ENCODE measurements at regions not wholly inside any gene's neighbourhood (a gene's known extent, or its start where the extent isn't known, plus 50 kb on each side); places are given as distances from the start of the nearest gene placed in this dataset.
"Not testable (repeated sequence)": the region's sequence is repeated elsewhere in the genome, so short reads cannot be mapped to it uniquely, and the experiment has no call there.

DNA sequence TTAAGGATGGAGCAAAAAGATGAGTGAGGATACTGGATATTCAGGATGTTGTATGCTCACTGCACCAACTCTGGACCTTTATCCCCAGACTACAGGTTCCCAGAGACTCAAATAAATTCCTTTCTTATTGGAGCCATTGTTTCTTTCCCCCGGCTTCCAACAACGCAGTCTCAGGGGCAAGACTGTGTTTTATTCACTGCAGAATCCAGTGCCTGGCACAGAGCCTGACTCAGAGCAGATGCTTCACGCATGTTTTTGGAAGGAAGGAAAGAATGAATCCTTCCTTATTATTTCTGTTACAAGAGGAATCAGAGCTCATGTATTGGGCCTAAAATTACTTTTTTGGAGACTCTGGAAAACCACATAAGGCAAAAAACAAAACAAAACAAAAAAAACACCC, 96.0 kb upstream of the VGLL4 start:
- no peak for DNase-seq

DNA sequence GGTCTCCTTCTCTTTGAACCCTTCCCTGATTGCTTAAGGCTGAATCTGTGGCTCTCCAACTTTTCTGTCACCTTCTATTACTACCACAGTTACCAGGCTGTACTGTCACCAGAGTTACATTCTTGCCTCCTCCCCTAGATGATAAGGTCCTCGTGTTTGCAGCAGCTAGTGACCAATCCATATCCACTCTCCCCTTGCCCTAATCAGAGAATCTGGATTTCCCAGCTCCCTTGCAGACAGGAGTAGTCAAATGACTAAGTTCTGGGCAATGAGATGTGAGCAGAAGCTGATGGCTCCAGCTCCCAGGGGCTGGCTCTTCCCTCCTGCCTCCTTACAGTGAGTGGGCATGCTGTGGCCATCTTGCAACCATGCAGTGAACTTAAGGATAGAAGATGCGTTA, 95.4 kb upstream of the VGLL4 start:
- no peak for DNase-seq

DNA sequence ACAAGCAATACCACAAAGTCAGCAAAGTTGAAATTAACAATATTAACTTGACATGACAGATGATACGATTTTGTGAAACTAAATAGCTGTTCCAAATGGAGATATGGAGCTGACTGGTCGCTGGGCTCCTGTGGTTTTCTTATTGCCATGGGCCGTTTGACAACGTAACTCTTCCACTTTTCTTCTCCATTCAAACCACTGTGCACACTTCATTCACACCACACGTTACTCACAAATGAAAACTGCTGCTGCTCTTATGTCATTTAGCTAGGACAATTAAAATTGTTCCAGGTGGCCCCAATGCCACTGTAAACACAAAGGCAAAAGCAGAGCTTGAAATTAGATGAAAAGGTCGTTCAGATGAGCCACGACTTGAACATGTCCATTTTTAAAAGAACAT, 94.0 kb upstream of the VGLL4 start:
- no peak for DNase-seq

DNA sequence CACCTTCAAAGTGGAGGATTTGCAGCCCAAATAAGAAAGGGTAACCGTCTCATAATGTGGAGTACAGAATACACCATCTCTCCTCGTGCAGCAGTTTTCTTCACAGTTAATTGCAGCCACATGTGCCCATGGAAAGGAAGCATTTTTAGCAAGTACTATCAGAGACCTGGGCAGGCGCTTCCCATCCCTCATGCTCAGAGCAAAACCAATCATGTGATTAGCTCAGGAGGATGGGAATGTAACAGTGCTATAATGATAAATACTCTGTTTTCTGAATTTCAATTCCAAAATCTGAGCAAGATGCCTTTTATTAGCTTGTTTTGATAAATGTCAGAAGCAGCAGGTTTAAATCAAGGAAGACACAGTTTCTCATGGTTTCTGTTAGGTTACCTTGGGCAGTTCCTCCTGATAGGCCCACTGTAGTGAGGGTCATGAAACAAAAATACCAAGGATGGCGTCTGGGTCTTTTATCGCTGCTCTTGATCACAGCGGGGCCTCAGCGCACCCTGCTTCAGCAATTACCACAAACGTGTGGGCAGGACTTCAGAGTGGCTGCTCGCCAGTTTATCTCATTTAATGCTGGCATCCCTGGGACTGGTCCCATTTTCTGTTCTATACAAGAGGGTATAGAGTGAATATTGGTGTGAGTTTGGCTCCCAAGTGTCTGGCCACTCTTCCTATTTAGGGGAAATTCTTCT, 92.6 kb upstream of the VGLL4 start:
- DNase-seq: no peak

DNA sequence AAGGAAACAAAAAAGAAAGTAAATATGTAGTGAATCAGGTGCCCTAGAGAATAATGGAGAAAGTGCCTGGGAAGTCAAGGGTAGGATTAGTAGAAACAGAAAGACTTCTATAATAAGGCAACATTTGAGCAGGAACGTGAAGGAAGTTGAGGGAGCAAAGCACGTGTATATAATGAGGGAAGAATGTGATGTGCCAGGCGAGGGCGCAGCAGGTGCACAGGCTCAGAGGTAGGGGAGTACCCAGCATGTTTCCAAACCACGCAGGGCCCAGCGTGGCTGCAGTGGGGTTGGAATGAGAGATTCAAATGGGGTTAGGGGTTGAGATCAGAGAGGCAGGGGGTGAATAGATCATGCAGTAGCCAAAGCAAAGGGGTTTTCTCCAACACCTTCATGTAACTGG, 91.9 kb upstream of the VGLL4 start:
- no peak for DNase-seq

- not testable (repeated sequence) for DNase-seq
These were observed 91.4 kb upstream of the VGLL4 start for GRCh38 chr3:11735111-11735510.

GRCh38 chr3:11733914-11734313, 90.2 kb upstream of the VGLL4 start:
- DNase-seq: no peak

GRCh38 chr3:11727207-11727606, 83.5 kb upstream of the VGLL4 start:
- DNase-seq: no peak

DNA sequence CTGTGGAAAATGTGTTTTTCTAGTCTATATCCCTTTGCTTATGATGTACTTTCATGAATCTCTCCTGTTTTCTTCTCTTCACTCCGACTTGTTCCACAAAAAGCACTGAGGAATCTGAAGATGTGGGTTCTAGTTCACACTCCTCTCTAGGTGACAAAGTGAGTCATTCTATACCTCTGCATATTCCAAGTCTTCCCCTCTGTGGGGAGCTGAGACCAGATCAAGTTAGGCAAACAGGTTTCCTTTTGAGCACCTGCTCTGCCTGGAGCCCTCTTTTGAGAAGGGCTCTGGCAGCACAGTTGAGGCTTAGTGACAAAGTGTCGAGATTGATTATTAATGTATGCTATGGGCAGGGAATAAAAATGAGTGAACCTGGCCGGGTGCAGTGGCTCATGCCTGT, 82.4 kb upstream of the VGLL4 start:
- no peak for DNase-seq

- not testable (repeated sequence) for DNase-seq
These were observed 81.6 kb upstream of the VGLL4 start for GRCh38 chr3:11725340-11725641.

- DNase-seq: no peak
These were observed 81.1 kb upstream of the VGLL4 start for GRCh38 chr3:11724615-11725339.

GRCh38 chr3:11721479-11721878, 77.8 kb upstream of the VGLL4 start:
- DNase-seq: no peak

DNA sequence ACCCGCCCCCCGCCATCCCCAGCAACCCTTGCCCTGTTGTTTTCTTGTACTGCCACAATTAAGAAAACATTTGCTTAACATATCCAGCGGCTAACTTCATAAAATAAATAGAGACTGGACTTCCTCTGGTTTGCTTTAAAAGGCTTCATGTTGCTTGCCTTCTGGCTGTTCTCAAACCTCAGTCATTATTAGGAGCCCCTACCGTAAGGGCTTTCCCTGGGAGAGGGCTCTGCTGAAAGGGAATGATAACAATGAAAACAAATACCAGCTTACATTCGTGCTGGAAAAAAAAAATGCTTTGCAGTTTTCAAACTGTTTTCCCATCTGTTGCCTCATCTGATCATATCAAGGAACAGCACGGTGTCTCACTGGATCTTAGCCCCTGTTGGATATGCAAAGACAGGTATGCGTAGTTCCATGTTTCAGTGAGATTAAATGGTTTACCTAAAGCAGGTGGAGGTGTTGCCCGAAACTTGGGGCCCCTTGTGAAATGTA, 77.2 kb upstream of the VGLL4 start:
- DNase-seq: peak; percentile 29

GRCh38 chr3:11720304-11720898, 76.7 kb upstream of the VGLL4 start:
- peak; percentile 80 for DNase-seq

DNA sequence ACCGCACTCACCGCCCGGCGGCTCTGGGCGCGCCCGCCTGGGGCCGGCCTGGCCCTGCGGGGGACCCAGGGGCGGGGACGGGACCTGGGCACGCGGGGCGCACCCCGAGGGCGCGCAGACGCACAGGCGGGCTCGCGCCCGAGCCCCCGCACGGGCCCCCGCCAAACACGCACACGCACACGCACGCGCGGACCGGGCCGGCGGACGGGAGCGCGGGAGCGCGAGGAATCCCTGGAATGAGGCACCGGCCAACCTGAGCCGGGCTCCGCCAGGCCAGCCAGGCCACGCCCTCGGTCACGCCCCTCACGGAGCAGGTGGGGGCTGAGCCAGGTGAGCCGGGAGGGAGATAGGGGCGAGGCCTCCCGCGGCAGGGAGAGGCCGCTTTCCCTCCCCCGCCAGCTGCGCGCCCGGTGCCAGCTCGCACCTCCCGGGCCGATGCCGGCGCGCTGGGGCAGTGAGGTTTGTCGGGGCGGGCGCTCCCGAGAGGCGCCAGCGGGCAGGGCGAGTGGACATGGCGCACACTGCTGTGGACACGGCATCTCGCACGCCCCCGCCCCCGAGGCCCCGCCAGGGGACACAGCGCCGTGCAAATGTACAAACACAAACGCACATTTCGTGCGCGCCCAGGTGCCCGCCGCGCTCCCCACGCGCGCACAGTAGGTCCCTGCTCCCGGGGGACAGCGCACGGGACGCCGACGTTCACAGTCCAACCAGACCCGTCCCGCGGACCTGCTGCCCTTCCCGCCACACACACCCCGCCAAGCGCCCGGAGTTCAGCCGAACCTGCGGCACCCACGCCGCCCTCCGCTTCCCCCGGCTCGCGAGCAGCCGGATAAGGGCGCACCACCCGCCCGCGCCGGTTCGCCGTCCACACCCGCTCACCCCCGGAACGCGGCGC, 75.9 kb upstream of the VGLL4 start:
- peak; percentile 87 for DNase-seq

GRCh38 chr3:11718637-11719405, 75.1 kb upstream of the VGLL4 start:
- DNase-seq: peak; percentile 63

GRCh38 chr3:11717768-11718636, 74.3 kb upstream of the VGLL4 start:
- DNase-seq: peak; percentile 35

DNA sequence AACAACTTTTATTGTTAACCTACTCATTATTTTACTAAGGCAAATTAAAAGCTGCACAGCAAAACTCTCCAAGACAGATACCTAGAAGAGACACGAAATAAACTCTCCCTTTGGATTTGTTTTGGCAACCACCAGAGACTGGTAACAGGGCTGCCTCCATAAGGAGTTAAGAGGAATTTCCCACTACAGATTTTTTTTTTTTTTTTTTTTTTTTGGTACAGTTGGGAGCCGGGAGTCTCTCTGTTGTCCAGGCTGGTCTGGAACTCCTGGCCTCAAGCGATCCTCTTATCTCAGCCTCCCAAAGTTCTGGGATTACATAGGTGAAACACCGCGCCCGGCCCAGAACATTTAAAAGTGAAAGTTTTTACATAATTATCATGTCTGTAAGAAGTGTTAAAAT, 73.6 kb upstream of the VGLL4 start:
- no peak for DNase-seq

DNA sequence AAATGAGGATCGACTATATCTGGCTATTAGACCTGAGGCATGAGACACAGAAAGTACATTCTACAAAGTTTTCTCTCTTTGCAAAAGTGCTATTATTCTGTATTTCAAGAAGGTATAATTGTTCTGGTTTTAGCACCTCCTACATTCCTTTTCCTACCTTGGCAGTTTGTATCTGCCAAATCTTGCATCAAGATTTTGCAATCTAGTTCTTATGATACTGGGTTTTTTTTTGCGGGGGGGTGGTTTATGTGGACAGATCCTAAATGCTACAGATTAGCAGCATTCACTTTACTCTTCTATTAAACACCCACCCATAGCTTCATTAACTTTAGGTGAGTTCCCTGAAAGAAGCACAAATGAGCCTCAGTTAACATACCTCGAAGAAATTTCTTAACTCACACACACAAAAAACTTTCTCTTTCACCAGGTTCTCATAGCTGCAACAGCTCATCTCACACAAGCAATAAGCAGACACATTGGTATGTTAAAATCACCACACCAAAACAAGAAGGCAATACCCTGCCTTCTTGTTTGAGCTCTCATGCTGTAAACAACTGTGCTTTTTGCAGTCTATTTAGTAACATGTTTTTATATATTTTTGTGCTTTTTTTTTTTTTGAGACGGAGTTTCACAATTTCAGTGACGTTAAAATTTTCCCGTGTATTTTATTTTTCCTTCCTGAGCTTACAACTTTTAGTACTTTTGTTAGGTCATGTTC, 73.0 kb upstream of the VGLL4 start:
- no peak for DNase-seq

DNA sequence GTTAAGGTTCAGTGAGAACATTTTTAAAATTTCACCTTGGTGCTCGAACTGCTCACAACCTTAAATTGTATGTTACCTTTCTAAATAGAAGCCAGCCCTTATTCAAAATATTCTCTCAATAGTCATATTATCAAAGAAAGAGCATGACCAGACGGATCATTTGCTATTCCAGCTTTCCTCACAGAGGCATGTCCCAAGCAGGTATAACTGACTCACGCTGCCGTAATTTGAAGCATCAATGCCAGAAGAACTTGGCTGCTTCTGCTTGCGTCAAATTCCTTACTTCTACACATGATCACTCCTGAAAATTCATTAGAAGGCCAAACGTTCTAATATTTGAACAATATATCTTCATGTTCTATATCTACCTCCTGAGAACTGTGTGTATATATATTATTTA, 69.5 kb upstream of the VGLL4 start:
- no peak for DNase-seq

- DNase-seq: no peak
These were observed 68.9 kb upstream of the VGLL4 start for GRCh38 chr3:11712646-11713045.
